ENCODE measurements at regions not wholly inside any gene's neighbourhood (a gene's known extent, or its start where the extent isn't known, plus 50 kb on each side); places are given as distances from the start of the nearest gene placed in this dataset.
"Not testable (repeated sequence)": the region's sequence is repeated elsewhere in the genome, so short reads cannot be mapped to it uniquely, and the experiment has no call there.

DNA sequence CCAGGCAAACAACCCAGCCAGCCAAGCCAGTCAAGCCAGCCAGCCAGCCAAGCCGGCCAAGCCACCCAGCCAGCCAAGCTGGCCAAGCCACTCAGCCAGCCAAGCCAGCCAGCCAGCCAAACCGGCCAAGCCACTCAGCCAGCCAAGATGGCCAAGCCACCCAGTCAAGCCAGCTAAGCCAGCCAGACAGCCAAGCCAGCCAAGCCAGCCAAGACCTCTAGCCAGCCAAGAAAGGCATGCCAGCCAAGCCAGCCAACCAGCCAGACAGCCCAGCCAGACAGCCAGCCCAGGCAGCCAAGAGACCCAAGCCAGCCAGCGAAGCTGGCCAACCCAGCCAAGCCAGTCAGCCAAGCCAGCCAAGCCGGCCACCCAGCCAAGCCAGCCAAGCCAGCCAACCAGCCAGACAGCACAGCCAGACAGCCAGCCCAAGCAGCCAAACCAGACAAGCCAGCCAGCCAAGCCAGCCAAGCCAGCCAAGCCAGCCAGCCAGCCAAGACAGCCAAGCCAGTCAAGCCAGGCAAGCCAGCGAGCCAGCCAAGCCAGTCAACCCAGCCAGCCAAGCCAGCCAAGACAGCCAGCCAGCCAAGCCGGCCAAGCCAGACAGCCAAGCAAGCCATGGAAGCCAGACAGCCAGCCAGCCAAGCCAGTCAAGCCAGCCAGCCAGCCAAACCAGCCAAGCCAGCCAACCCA, 1598.0 kb downstream of the RPIA start:
- not testable (repeated sequence) for TF ChIP-seq CTCF (conservative IDR thresholded peaks at IDR 0.05); EZH2 (IDR thresholded peaks at IDR 0.05; ENCODE audit: low read depth)
